Heart left ventricle (tissue), 13 donors: ENCODE measurements at regions not wholly inside any gene's neighbourhood (a gene's known extent, or its start where the extent isn't known, plus 50 kb on each side); places are given as distances from the start of the nearest gene placed in this dataset.

ENCODE experiments used
- CTCF ChIP-seq, 12 donors: fragments of 200-600 bp; sonication (generic) in 4 of 12; IDR thresholded peaks; one replicate each; pipeline versions ENCODE4 v1.5.0 to v1.8.0; 2018 to 2022; ENCODE audit warnings: antibody characterized with exemption in 12 of 12, mild to moderate bottlenecking in 5 of 12
- POLR2A ChIP-seq, 2 donors: fragments of 450-650 bp; IDR thresholded peaks; one replicate each; pipeline ENCODE4 v1.6.1; 2017; ENCODE audit warnings: antibody characterized with exemption in 2 of 2, mild to moderate bottlenecking in 2 of 2, moderate library complexity in 2 of 2
- donor health status: ischemic (EF 13 %, LVEDD 7.1; RV severe dilation, severe dysfunction).
- donor health status: DM: no; HTN: yes; CAD: no.
- donor health status: DM: no; HTN: no; CAD: no.
- donor health status: ischemic (EF 25% LVEDD 6.9; RV normal size, moderate dysfunction).
- donor health status: ischemic (EF 25% LVEDD 5.7; RV mildly dilated, moderate dysfunction).
- donor health status: ischemic (EF 35%, LVEDD 5.7; RV mildly dilated, moderate dysfunction).
- donor health status: nonischemic (EF 11% LVEDD 7.7; RV severe dilation, severe dysfunction).
- donor health status: DM: yes; HTN: yes; CAD: no.
- donor health status: PGD.
- donor health status: ischemic (EF 29% LVEDD 5.4; RV normal size, mild dysfunction).
- donor health status: nonischemic (EF 23%, LVEDD 6.1; RV moderate dilation, normal function).

GRCh38 chr3:77939726-77940125 is 899.8 kb downstream of the ROBO2 start:
- TF ChIP-seq CTCF (IDR thresholded peaks at IDR 0.05) (no peak), POLR2A (IDR thresholded peaks at IDR 0.05) (no peak)
